SK-N-SH treated with all-trans-retinoic acid at 6 μM for 48 hours (cell line): ENCODE measurements at regions not wholly inside any gene's neighbourhood (a gene's known extent, or its start where the extent isn't known, plus 50 kb on each side); places are given as distances from the start of the nearest gene placed in this dataset.

Source experiments
- ATAC-seq: fragments of 200-7000 bp; cut with Tn5 transposase; 3 replicates; pipeline ENCODE4 v1.9.1; 2020; ENCODE audit warnings: mild to moderate bottlenecking, moderate library complexity
- ARNTL ChIP-seq: fragments of 450-650 bp; formaldehyde crosslinking; IDR thresholded peaks from 2 replicates; pipeline ENCODE4 v1.5.0; 2020; ENCODE audit warnings: low read depth, mild to moderate bottlenecking, moderate library complexity, borderline replicate concordance
- BACH2 ChIP-seq: fragments of 250-450 bp; sonication (Bioruptor Pico); IDR thresholded peaks from 2 replicates; pipeline ENCODE4 v1.9.0; 2021; ENCODE audit warnings: mild to moderate bottlenecking, borderline replicate concordance
- CSDC2 ChIP-seq: fragments of 250-450 bp; sonication (Bioruptor Pico); IDR thresholded peaks from 2 replicates; pipeline ENCODE4 v1.5.0; 2020; ENCODE audit warnings: mild to moderate bottlenecking, moderate library complexity
- ESRRG ChIP-seq: fragments of 250-450 bp; sonication (Bioruptor Pico); IDR thresholded peaks from 2 replicates; pipeline ENCODE4 v1.6.1; 2021; ENCODE audit warnings: mild to moderate bottlenecking
- GLIS3 ChIP-seq: fragments of 250-450 bp; sonication (Bioruptor Pico); IDR thresholded peaks from 2 replicates; pipeline ENCODE4 v1.5.0; 2020; ENCODE audit warnings: mild to moderate bottlenecking, moderate library complexity
- ISL1 ChIP-seq: fragments of 250-450 bp; sonication (Bioruptor Pico); IDR thresholded peaks from 2 replicates; pipeline ENCODE4 v2.1.2; 2022; ENCODE audit warnings: mild to moderate bottlenecking, moderate library complexity
- OSR1 ChIP-seq: fragments of 250-450 bp; sonication (Bioruptor Pico); IDR thresholded peaks from 2 replicates; pipeline ENCODE4 v1.8.0; 2022; ENCODE audit warnings: moderate library complexity, mild to moderate bottlenecking, inconsistent platforms
- PPARA ChIP-seq: fragments of 250-450 bp; sonication (Bioruptor Pico); IDR thresholded peaks from 2 replicates; pipeline ENCODE4 v1.5.0; 2020; ENCODE audit warnings: mild to moderate bottlenecking, borderline replicate concordance
- RARB ChIP-seq: fragments of 250-450 bp; sonication (Bioruptor Pico); IDR thresholded peaks from 2 replicates; pipeline ENCODE4 v1.8.0; 2021; ENCODE audit warnings: mild to moderate bottlenecking, moderate library complexity
- TCF4 ChIP-seq: fragments of 250-450 bp; sonication (Bioruptor Pico); IDR thresholded peaks from 2 replicates; pipeline ENCODE4 v1.8.0; 2021; ENCODE audit warnings: mild to moderate bottlenecking, moderate library complexity, borderline replicate concordance
- TOX ChIP-seq: fragments of 250-450 bp; sonication (Bioruptor Pico); IDR thresholded peaks from 2 replicates; pipeline ENCODE4 v1.8.0; 2021; ENCODE audit warnings: mild to moderate bottlenecking, moderate library complexity, borderline replicate concordance
- ZFP3 ChIP-seq: fragments of 250-450 bp; sonication (Bioruptor Pico); IDR thresholded peaks from 2 replicates; pipeline ENCODE4 v1.5.0; 2020; ENCODE audit warnings: mild to moderate bottlenecking, moderate library complexity
- ZFP30 ChIP-seq: fragments of 450-650 bp; formaldehyde crosslinking; IDR thresholded peaks from 2 replicates; pipeline ENCODE4 v1.5.0; 2022; ENCODE audit warnings: mild to moderate bottlenecking, moderate library complexity
- ZNF565 ChIP-seq: fragments of 450-650 bp; formaldehyde crosslinking; conservative IDR thresholded peaks from 2 replicates; pipeline ENCODE4 v1.5.0; 2020; ENCODE audit warnings: low read depth, mild to moderate bottlenecking, moderate library complexity
- ZNF8 ChIP-seq: fragments of 450-650 bp; formaldehyde crosslinking; IDR thresholded peaks from 2 replicates; pipeline ENCODE4 v1.5.0; 2020; ENCODE audit warnings: mild to moderate bottlenecking, moderate library complexity
- TF ChIP-seq, protein P1 (sequence below): fragments of 250-450 bp; sonication (Bioruptor Pico); IDR thresholded peaks from 2 replicates; pipeline ENCODE4 v1.5.1; 2021; ENCODE audit warnings: mild to moderate bottlenecking, moderate library complexity
- TF ChIP-seq, protein P2 (sequence below): fragments of 250-450 bp; sonication (Bioruptor Pico); IDR thresholded peaks from 2 replicates; pipeline ENCODE4 v1.5.0; 2020; ENCODE audit warnings: mild to moderate bottlenecking, moderate library complexity
- TF ChIP-seq, protein P3 (sequence below): fragments of 250-450 bp; sonication (Bioruptor Pico); IDR thresholded peaks from 2 replicates; pipeline ENCODE4 v1.5.1; 2020; ENCODE audit warnings: low read depth, mild to moderate bottlenecking, moderate library complexity
- TF ChIP-seq, protein P4 (sequence below): fragments of 250-450 bp; sonication (Bioruptor Pico); IDR thresholded peaks from 2 replicates; pipeline ENCODE4 v1.8.0; 2021; ENCODE audit warnings: low read depth, mild to moderate bottlenecking, moderate library complexity, borderline replicate concordance
- TF ChIP-seq, protein P5 (sequence below): fragments of 250-450 bp; sonication (Bioruptor Pico); IDR thresholded peaks from 2 replicates; pipeline ENCODE4 v1.8.0; 2020; ENCODE audit warnings: mild to moderate bottlenecking, moderate library complexity, borderline replicate concordance

GRCh38 chr2:207233731-207234130, 68.0 kb upstream of the KLF7 start:
- TF ChIP-seq CSDC2 (no peak), OSR1 (CRISPR knock-in tag) (no peak), BACH2 (CRISPR knock-in tag) (no peak), ZNF565 (CRISPR knock-in tag) (no peak), TCF4 (no peak), ZFP30 (CRISPR knock-in tag) (no peak), ARNTL (CRISPR knock-in tag) (no peak), ESRRG (no peak), ZFP3 (CRISPR knock-in tag) (no peak), RARB (no peak), ZNF8 (CRISPR knock-in tag) (no peak), TOX (CRISPR knock-in tag) (no peak), PPARA (CRISPR knock-in tag) (no peak), GLIS3 (no peak), ISL1 (no peak)
- TF ChIP-seq, protein P1, sequence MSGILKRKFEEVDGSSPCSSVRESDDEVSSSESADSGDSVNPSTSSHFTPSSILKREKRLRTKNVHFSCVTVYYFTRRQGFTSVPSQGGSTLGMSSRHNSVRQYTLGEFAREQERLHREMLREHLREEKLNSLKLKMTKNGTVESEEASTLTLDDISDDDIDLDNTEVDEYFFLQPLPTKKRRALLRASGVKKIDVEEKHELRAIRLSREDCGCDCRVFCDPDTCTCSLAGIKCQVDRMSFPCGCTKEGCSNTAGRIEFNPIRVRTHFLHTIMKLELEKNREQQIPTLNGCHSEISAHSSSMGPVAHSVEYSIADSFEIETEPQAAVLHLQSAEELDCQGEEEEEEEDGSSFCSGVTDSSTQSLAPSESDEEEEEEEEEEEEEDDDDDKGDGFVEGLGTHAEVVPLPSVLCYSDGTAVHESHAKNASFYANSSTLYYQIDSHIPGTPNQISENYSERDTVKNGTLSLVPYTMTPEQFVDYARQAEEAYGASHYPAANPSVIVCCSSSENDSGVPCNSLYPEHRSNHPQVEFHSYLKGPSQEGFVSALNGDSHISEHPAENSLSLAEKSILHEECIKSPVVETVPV, result no peak
- TF ChIP-seq, protein P2, sequence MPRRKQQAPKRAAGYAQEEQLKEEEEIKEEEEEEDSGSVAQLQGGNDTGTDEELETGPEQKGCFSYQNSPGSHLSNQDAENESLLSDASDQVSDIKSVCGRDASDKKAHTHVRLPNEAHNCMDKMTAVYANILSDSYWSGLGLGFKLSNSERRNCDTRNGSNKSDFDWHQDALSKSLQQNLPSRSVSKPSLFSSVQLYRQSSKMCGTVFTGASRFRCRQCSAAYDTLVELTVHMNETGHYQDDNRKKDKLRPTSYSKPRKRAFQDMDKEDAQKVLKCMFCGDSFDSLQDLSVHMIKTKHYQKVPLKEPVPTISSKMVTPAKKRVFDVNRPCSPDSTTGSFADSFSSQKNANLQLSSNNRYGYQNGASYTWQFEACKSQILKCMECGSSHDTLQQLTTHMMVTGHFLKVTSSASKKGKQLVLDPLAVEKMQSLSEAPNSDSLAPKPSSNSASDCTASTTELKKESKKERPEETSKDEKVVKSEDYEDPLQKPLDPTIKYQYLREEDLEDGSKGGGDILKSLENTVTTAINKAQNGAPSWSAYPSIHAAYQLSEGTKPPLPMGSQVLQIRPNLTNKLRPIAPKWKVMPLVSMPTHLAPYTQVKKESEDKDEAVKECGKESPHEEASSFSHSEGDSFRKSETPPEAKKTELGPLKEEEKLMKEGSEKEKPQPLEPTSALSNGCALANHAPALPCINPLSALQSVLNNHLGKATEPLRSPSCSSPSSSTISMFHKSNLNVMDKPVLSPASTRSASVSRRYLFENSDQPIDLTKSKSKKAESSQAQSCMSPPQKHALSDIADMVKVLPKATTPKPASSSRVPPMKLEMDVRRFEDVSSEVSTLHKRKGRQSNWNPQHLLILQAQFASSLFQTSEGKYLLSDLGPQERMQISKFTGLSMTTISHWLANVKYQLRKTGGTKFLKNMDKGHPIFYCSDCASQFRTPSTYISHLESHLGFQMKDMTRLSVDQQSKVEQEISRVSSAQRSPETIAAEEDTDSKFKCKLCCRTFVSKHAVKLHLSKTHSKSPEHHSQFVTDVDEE, result no peak
- TF ChIP-seq, protein P3, sequence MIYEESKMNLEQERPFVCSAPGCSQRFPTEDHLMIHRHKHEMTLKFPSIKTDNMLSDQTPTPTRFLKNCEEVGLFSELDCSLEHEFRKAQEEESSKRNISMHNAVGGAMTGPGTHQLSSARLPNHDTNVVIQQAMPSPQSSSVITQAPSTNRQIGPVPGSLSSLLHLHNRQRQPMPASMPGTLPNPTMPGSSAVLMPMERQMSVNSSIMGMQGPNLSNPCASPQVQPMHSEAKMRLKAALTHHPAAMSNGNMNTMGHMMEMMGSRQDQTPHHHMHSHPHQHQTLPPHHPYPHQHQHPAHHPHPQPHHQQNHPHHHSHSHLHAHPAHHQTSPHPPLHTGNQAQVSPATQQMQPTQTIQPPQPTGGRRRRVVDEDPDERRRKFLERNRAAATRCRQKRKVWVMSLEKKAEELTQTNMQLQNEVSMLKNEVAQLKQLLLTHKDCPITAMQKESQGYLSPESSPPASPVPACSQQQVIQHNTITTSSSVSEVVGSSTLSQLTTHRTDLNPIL (CRISPR knock-in tag), result no peak
- TF ChIP-seq, protein P4, sequence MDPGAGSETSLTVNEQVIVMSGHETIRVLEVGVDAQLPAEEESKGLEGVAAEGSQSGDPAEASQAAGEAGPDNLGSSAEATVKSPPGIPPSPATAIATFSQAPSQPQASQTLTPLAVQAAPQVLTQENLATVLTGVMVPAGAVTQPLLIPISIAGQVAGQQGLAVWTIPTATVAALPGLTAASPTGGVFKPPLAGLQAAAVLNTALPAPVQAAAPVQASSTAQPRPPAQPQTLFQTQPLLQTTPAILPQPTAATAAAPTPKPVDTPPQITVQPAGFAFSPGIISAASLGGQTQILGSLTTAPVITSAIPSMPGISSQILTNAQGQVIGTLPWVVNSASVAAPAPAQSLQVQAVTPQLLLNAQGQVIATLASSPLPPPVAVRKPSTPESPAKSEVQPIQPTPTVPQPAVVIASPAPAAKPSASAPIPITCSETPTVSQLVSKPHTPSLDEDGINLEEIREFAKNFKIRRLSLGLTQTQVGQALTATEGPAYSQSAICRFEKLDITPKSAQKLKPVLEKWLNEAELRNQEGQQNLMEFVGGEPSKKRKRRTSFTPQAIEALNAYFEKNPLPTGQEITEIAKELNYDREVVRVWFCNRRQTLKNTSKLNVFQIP (CRISPR knock-in tag), result no peak

GRCh38 chr2:207235621-207236020, 69.9 kb upstream of the KLF7 start:
- ATAC-seq, result no peak
- TF ChIP-seq TOX (CRISPR knock-in tag), result no peak
- TF ChIP-seq, protein P3 (CRISPR knock-in tag), result no peak
- no peak for TF ChIP-seq CSDC2

More at GRCh38 chr2:207233731-207234130, 68.0 kb upstream of the KLF7 start:
- ATAC-seq, result no peak

DNA sequence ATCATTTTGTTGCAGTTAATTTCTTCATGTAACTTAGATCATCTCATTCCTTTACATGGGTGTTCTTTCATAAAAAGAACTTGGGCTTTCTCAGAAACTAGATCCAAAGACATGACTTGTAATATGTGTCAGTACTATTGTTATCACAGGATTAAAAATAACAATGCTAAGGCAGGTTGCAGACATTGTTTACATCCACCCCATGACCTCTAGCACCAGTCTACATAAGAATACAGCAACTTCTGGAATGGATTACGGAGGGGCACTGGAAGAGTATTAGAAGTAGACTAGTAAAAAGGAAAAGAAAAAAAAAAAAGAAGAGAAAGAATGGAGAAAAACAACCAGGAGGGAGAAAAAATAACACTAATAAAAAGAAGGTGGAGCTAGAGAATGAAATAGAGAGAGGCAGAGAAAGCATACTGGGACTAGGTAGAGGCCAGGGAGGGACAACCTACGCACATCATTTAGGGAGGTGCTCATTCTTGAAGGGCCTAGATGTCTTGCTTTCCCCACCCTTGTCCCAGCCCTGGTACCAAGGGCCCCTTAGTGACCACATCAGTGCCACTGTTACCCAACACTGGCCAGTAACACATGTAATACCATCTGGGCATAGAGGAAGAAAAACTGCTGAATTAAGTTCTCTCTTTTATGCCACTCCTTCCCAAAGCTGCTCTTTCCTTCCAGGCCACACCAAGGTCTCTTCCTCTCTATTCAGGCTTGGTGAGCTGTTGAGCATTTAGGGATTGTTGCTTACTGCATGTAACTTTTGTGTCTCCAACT, 70.6 kb upstream of the KLF7 start:
- TF ChIP-seq, protein P5, sequence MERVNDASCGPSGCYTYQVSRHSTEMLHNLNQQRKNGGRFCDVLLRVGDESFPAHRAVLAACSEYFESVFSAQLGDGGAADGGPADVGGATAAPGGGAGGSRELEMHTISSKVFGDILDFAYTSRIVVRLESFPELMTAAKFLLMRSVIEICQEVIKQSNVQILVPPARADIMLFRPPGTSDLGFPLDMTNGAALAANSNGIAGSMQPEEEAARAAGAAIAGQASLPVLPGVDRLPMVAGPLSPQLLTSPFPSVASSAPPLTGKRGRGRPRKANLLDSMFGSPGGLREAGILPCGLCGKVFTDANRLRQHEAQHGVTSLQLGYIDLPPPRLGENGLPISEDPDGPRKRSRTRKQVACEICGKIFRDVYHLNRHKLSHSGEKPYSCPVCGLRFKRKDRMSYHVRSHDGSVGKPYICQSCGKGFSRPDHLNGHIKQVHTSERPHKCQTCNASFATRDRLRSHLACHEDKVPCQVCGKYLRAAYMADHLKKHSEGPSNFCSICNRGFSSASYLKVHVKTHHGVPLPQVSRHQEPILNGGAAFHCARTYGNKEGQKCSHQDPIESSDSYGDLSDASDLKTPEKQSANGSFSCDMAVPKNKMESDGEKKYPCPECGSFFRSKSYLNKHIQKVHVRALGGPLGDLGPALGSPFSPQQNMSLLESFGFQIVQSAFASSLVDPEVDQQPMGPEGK (CRISPR knock-in tag), result no peak
- TF ChIP-seq, all 23 proteins: peak for 0
- ATAC-seq, result no peak
